Endothelial cell of hepatic sinusoid (primary cell): ENCODE measurements at regions not wholly inside any gene's neighbourhood (a gene's known extent, or its start where the extent isn't known, plus 50 kb on each side); places are given as distances from the start of the nearest gene placed in this dataset.
"Not testable (repeated sequence)": the region's sequence is repeated elsewhere in the genome, so short reads cannot be mapped to it uniquely, and the experiment has no call there.

Experiments used
- in situ Hi-C: cut with HindIII; loops from 2 replicates; pipeline ENCODE4 v1.10.0; 2017; ENCODE audit warnings: low sequenced_read_pairs

GRCh38 chr6:85044361-85044760 is 280.0 kb upstream of the TBX18 start:
- in situ Hi-C loops = no loop called here

DNA sequence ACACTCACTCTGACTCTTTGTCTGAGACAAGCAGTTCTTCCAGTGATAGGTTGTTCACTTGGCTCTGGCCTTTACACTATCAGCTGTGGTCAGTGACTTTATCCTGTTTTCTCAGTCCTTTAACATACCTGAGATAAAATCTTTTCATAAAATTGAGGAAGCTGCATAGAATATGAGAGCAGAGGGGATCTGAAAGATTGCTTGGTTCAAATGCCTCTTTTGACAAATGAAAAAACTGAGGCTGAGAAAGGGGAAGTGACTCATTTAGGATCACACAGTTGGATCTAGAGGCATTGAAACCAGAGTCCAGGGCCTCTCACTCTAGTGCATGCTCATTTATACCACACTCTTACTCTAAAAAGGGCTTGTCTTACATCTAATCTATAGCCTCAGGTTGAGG is 277.0 kb upstream of the TBX18 start:
- in situ Hi-C loops = no loop called here

DNA sequence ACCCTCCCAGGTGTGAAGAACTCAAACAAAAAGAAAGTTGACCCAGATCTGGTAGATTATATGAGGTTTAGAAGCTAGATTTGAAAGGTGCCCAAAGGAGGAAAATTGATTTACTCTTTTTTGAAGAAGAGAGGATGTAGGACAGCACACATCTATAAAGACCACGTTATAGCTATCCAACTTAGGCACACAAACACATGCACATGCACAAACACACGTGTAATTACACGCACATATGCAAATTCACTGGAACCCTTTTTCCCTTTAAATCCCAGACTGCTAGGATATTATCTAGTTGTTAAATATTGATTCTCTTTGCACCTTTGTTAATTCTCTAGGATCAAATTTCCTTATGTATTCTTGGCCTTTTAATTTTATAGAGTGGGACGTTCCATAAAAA is 272.8 kb upstream of the TBX18 start:
- in situ Hi-C loops = loop anchor here (5.0 kb wide), 2 partner anchors 70 kb away; no protein-coding TSS in a partner anchor

- in situ Hi-C loops = loop anchor here (5.0 kb wide), 2 partner anchors 68 to 72 kb away; no protein-coding TSS in a partner anchor
Measured at GRCh38 chr6:85035766-85036165, 271.4 kb upstream of the TBX18 start.

- in situ Hi-C loops = no loop called here
Measured at GRCh38 chr6:85033547-85033946, 269.1 kb upstream of the TBX18 start.

- in situ Hi-C loops = no loop called here
Measured at GRCh38 chr6:85026021-85026420, 261.6 kb upstream of the TBX18 start.

DNA sequence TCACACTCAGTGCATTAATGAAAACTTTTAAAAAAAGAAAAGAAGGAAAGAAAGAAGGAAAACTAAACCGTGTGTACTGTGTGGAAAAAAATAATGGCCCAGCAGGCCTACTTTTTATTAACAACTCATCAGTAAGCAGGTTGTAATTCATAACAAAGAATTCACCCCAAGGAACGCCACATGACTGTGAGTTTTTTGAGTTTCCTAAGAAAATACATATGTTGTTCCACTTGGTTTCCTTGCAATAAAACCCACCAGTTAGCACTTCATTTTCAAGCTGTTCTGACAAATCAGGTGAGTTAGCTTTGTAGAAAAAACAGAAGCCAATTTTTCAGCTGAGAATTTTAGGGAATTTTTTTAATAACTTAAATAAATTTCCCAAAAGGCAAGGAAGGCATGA is 259.3 kb upstream of the TBX18 start:
- in situ Hi-C loops = no loop called here

DNA sequence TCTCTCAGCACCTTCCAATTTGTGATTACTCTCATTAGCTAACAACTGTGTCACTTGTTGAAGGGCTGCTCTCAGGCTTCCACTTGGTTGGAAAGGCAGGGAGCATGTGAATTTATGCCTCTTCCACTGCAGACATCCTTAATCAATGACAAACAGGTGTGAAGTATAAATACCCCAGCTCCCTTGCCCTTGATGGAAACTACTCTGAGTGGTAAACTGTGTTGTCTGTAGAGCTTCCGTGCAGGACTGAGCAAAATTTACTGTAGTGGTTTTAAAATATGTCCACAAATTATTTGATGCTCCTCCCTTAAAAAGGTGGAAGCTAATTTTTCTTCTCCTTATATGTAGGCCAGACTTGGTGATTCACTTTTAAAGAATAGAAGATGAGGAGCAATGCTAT is 253.0 kb upstream of the TBX18 start:
- in situ Hi-C loops = no loop called here

GRCh38 chr6:85016726-85017125 is 252.3 kb upstream of the TBX18 start:
- in situ Hi-C loops = no loop called here

GRCh38 chr6:85015396-85015990 is 251.1 kb upstream of the TBX18 start:
- in situ Hi-C loops = no loop called here

GRCh38 chr6:85010865-85011264 is 246.5 kb upstream of the TBX18 start:
- in situ Hi-C loops = no loop called here

GRCh38 chr6:85008296-85009009 is 244.1 kb upstream of the TBX18 start:
- in situ Hi-C loops = no loop called here

GRCh38 chr6:85006362-85006761 is 242.0 kb upstream of the TBX18 start:
- in situ Hi-C loops = no loop called here

DNA sequence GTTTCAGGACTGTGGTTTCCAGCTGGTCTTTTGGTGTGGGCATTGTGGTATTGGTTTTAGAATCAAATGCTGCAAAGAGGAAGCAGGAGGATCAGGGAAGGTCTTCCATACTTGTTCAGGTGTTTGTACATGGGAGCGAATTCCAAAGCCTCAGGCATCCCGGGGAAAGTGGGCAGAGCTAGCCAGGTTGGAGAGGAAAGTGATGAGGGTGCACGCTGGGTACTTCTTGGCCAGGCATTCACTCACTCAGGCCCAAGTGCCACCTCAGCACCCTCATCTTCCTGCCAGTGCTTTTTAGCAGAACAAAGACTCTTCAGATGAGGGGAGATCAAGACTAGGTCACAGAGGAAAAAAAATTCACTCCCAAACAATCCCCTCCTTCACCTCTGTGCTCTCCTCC is 241.1 kb upstream of the TBX18 start:
- in situ Hi-C loops = no loop called here

DNA sequence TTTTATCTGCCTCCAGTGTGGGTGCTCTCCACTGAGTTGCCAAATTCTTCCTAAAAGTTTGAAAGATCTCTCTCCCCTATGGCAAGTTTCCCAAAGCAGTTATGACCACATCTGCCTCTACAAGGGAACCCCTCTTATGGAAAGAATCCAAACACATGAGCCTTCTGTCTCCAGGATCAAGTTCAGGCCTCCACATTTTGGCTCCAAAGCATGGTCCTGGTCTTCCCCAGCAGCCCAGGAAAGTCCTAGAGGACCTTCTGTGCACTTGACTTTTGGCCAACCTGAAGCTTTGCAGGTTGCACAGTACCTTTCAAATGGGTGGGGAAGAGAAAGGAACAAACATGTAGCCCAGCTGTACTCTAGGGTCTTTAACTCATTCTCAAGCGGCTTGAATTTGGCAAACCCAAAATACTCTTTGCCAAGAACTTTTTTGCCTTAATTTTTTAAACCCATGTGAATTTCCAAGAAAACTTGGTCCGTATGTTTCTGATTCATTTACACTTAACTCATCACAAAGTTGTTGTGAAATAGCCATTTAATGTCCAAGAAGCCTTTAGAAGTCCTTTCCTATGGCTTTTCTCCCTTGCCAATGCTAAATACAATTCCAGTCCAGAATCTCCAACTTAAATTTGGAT is 240.1 kb upstream of the TBX18 start:
- in situ Hi-C loops = no loop called here

DNA sequence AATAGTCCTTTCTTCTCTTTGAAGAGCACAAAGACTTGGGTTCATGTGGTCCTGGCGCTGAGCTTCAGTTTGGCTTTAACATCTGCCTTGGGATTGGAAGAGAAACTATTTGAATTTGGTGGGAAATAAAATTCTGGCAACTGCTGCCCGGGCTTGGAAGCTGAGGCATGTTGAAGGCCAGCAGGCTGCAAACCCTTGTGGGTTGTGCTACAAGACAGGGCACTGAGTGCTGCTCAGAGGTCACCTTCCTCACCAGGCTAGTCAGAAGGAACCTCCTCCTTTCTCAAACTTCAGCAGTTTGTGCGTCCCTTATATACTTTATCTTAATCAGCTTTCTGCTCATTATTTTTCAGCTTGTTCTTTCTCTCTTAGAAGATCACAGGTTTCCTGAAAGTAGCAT is 238.4 kb upstream of the TBX18 start:
- in situ Hi-C loops = no loop called here

DNA sequence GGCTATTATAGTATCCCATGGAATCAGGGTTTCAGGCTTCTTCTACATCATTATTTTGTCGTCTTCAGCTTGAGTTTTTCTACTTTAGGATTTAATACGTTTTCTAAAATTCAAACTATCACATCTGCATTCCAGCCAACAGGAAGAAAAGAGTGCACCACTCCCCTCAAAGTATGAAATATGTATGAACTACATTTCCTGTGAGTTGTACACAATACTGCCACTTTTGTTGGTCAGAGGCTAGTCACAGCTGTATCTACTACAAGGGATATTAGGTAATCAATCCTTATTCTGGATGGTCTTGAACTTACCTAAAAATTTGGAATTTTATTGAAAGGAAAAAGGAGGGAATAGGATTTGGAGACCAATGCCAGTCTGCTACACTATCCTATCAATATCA is 235.6 kb upstream of the TBX18 start:
- in situ Hi-C loops = no loop called here

- in situ Hi-C loops = no loop called here
Measured at GRCh38 chr6:84998223-84998622, 233.8 kb upstream of the TBX18 start.

- in situ Hi-C loops = not testable (repeated sequence)
Measured at GRCh38 chr6:84988766-84989165, 224.4 kb upstream of the TBX18 start.

- in situ Hi-C loops = not testable (repeated sequence)
Measured at GRCh38 chr6:84985490-84985889, 221.1 kb upstream of the TBX18 start.

DNA sequence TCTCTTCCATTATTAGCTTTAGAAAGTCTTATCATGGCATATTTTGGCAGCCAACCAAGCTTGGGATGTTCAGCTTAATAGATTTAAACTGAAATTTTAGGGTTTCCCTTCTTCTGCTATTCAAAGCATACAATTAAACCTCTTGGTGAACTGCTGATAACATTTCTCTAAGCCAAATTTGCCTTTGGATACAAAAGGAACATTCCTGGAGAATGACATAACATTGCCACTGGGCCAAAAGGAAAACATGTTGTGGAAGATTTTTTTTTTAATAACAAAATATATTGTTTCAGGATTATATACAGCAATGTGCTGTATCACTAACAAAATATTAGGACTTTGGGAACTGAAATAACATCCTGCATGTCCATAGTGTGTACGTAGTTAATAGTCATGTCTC is 215.1 kb upstream of the TBX18 start:
- in situ Hi-C loops = no loop called here

DNA sequence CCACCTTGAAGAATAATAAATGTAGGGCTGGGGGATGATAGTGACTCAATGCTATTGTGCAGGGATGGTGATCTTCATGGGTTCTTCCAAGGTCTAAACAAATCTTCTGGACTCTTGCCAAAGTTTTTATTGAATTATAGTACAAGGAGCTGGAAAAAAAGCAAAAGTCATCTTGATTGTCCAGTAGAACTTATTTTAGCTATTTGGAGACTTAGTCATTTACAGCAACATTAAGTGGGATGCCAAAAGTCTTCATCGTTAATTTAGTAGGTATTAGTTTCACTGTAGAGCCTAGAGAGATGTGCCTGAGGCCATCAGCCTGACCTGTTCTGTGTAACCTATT is 212.9 kb upstream of the TBX18 start:
- in situ Hi-C loops = no loop called here
